Right lobe of liver (tissue), 4 donors: ENCODE measurements at regions not wholly inside any gene's neighbourhood (a gene's known extent, or its start where the extent isn't known, plus 50 kb on each side); places are given as distances from the start of the nearest gene placed in this dataset.

Experiments used
- CTCF ChIP-seq, 4 donors: fragments of 200-600 bp in 3 of 4; fragments of 450-650 bp in 1 of 4; IDR thresholded peaks; one replicate each; pipeline versions ENCODE4 v1.5.1 to v1.8.0; 2016 to 2022; ENCODE audit warnings: antibody characterized with exemption in 4 of 4, mild to moderate bottlenecking in 2 of 4
- POLR2A ChIP-seq: fragments of 450-650 bp; IDR thresholded peaks from one replicate; pipeline ENCODE4 v1.6.1; 2017; ENCODE audit warnings: antibody characterized with exemption, mild to moderate bottlenecking
- donor health status: DM: no; HTN: no; CAD: no.
- donor health status: DM: no; HTN: no; CAD: no.
- donor health status: DM: no; HTN: yes; CAD: no.

DNA sequence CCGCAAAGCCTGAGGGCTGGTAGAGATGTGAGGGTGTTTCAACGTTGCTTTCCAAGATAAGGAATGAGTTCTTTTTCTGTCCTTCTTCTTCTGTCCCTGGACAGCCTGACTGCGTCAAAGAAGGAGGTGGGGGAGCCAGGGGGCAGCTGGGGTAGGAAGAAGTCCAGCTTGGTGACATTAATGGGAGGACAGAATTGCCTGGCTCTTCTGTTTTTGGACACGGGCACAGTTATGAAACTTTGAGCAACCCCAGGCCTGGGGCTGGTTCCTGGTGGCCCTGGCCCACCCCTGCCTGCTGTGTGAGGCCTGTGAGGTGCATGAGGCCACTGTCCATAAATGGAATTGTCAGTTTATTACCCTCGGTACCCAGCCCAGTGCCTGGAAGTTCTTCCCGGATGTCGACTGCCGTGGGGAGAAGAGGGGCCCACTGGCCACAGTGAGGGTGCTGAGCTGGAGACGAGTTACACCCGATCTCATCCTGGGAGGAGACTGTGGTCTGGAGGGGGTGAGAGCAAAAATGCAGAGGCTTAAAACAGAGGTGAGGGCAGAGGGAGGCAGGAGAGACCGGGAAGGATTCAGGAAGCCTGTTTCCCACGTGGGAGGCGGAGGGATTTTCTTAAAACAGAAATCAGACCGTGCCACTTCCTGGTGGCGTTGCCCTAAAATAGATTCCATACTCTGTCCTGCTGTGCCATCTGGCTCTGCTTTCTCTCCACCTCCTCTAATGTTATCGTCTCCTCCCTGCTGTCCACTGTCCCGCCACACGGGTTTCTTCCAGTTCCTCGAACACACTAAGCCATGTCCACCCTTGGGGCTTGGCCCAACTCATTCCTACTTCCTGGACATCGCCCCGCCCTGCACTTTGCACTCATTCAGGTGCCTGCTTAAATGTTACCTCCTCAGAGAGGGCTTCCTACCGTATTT, 59.7 kb upstream of the RASD2 start:
- TF ChIP-seq POLR2A = no peak
- TF ChIP-seq CTCF (IDR thresholded peaks at IDR 0.05) = no peak
